Type B pancreatic cell (in vitro differentiated cells): ENCODE measurements at regions not wholly inside any gene's neighbourhood (a gene's known extent, or its start where the extent isn't known, plus 50 kb on each side); places are given as distances from the start of the nearest gene placed in this dataset.

Experiments
- DNase-seq: peaks from one replicate; pipeline ENCODE4 v3.0.0; 2021; ENCODE audit warnings: mixed read lengths; ENCODE audit not compliant: unreplicated experiment; ENCODE audit errors: extremely low spot score
- H3K27ac Mint-ChIP-seq: 2 replicates; pipeline ENCODE4 v1.8.0; 2021; ENCODE audit warnings: mild to moderate bottlenecking, mixed read lengths
- H3K27me3 Mint-ChIP-seq: 2 replicates; pipeline ENCODE4 v1.8.0; 2021; ENCODE audit warnings: mixed read lengths
- H3K36me3 Mint-ChIP-seq: 2 replicates; pipeline ENCODE4 v1.8.0; 2021; ENCODE audit warnings: mixed read lengths
- H3K4me1 Mint-ChIP-seq: one replicate; pipeline ENCODE4 v1.8.0; 2021; ENCODE audit warnings: mixed read lengths; ENCODE audit not compliant: unreplicated experiment
- H3K4me3 Mint-ChIP-seq: 2 replicates; pipeline ENCODE4 v1.8.0; 2021; ENCODE audit warnings: mild to moderate bottlenecking, mixed read lengths
- H3K9me3 Mint-ChIP-seq: 2 replicates; pipeline ENCODE4 v1.8.0; 2021; ENCODE audit warnings: mixed read lengths
- TF ChIP-seq, protein P1 (sequence below): fragments of 200-600 bp; sonication (generic); conservative IDR thresholded peaks from 2 replicates; pipeline ENCODE4 v1.5.0; 2021; ENCODE audit warnings: antibody characterized with exemption, mild to moderate bottlenecking

DNA sequence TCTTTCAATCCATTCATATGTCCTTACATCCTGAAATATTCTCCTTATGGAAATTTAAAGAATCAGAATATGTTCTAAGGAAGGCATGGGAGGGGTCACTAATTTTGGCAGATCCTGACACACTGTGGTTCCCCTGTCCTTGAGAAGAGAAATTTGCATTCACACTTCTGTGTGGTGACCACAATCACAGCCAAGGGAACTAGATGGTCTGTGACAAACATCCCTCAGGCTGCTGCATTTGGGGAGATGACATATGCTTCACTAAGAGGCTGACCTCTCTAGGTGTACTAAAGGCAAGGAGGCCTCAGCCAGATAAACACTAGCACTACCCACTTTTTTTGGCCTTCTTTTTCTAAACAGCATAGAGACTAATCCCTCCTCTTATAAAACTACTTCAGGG is 129.6 kb downstream of the MREG start:
- Mint-ChIP-seq H3K27me3 (no peaks in the 10 kb centered on the region), H3K4me1 (peaks cover 29% of the 10 kb centered on the region), H3K27ac (no peak overlapping the region), H3K9me3 (no peaks in the 10 kb centered on the region), H3K36me3 (no peaks in the 10 kb centered on the region), H3K4me3 (no peak overlapping the region)
- TF ChIP-seq, protein P1, sequence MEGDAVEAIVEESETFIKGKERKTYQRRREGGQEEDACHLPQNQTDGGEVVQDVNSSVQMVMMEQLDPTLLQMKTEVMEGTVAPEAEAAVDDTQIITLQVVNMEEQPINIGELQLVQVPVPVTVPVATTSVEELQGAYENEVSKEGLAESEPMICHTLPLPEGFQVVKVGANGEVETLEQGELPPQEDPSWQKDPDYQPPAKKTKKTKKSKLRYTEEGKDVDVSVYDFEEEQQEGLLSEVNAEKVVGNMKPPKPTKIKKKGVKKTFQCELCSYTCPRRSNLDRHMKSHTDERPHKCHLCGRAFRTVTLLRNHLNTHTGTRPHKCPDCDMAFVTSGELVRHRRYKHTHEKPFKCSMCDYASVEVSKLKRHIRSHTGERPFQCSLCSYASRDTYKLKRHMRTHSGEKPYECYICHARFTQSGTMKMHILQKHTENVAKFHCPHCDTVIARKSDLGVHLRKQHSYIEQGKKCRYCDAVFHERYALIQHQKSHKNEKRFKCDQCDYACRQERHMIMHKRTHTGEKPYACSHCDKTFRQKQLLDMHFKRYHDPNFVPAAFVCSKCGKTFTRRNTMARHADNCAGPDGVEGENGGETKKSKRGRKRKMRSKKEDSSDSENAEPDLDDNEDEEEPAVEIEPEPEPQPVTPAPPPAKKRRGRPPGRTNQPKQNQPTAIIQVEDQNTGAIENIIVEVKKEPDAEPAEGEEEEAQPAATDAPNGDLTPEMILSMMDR, result no peak
- no peak for DNase-seq

DNA sequence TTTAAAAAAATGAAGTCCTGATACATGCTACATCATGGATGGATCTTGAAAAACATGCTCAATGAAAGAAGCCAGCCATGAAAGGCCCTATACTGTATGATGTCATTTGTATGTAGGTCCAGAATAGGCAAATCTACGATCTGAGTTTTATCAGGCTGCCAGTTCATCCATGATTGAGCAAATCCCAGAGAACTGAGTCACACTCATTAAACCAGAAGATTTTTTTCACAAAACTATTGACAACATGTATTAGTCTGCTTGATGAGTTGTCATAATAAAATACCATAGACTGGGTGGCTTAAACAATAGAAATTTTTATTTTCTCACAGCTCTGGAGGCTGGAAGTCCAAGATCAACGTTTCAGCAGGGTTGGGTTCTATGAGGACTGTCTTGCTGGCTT is 130.7 kb downstream of the MREG start:
- peaks cover 6% of the 10 kb centered on the region for H3K9me3 Mint-ChIP-seq
- no peak overlapping the region for H3K27ac Mint-ChIP-seq
- no peaks in the 10 kb centered on the region for H3K36me3 Mint-ChIP-seq
- H3K4me1 Mint-ChIP-seq, result peaks cover 29% of the 10 kb centered on the region
- no peaks in the 10 kb centered on the region for H3K27me3 Mint-ChIP-seq
- TF ChIP-seq, protein P1, result no peak
- DNase-seq, result no peak
- H3K4me3 Mint-ChIP-seq, result no peak overlapping the region

DNA sequence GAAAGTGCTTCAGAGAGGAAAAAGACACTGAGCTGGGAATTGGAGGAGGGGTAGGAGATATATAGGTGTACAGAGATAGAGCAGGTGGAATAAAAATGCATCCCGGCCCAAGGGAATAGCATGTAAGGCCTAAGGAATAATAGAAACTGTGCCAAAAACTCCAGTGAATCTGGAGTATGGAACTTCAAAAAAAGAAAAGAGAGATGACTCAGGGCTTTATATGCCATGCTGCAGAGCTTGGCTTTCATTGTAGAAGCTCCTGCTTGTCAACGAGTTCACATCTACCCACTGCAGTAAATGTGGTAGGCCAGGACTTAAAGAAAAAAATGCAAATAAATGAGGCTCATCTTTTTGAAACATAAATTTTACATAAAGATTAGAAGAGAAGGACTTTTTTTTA is 131.8 kb downstream of the MREG start:
- Mint-ChIP-seq H3K4me1 (peaks cover 35% of the 10 kb centered on the region), H3K4me3 (no peak overlapping the region), H3K36me3 (no peaks in the 10 kb centered on the region), H3K27ac (peak overlapping the region; percentile 2), H3K27me3 (no peaks in the 10 kb centered on the region), H3K9me3 (peaks cover 14% of the 10 kb centered on the region)
- TF ChIP-seq, protein P1, result no peak
- DNase-seq, result no peak

DNA sequence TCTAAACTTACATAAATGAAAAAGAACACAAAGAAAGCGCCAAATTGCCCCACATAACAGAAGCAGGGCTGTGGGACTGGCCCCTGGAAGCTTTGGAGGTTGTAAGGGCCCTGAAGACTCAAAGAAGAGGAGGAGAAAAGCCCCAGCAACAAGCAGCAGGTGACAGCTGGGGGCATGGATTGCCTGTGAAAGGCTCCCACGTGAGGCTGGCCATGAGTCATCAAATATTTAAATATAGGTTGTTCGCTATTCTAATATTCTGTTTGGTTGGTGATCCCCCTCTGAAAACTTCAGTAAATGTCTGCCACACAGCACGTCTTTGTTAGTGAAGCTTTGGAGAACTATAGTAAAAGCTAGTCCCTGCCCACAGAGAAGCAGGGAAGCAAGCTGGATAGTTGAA is 132.4 kb downstream of the MREG start:
- DNase-seq, result no peak
- H3K27ac Mint-ChIP-seq, result peak overlapping the region; percentile 2
- H3K36me3 Mint-ChIP-seq, result no peaks in the 10 kb centered on the region
- H3K9me3 Mint-ChIP-seq, result peaks cover 17% of the 10 kb centered on the region
- H3K4me1 Mint-ChIP-seq, result peaks cover 37% of the 10 kb centered on the region
- TF ChIP-seq, protein P1, result no peak
- H3K27me3 Mint-ChIP-seq, result no peaks in the 10 kb centered on the region
- H3K4me3 Mint-ChIP-seq, result no peak overlapping the region

DNA sequence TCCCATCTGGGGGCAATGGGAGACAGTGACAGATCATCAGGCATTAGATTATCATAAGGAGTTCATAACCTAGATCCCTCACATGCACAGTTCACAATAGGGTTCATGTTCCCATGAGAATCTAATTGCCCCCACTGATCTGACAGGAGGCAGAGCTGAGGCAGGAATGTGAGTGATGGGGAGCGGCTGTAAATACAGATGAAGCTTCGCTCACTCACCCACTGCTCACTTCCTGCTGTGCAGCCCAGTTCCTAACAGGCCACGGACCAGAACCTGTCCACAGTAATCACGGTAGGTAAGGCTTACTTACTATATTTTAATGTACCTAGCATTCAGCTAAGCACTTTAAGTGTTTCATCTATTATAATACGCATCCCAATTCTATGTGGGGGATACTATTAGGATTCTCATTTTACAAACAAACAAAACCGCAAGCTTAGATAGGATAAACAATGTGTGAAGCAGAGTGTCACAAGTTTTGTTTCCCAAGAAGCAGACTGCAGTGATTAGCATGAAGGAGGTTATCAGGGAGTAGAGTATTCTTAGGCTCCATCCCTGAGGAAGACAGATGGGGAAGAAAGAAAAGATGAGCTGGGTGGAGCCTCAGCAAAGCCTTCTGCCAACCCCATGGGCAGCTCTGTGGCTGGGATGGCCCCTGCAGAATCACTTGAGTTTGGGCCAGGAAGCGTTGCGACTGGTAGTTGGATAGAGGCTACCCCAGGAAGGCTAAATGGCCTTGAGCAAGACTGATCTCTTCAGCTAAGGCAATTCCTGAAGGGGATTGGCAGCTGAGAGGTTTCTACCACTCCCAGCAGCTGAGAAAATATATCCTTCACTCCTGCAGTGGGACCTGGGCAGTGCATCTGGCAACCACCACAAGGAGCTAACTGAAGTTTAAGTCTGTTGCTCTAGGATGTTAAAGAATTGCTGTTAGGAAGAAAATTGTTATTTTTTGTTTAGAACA is 133.1 kb downstream of the MREG start:
- H3K27me3 Mint-ChIP-seq, result no peaks in the 10 kb centered on the region
- H3K36me3 Mint-ChIP-seq, result no peaks in the 10 kb centered on the region
- H3K9me3 Mint-ChIP-seq, result peaks cover 17% of the 10 kb centered on the region
- H3K27ac Mint-ChIP-seq, result no peak overlapping the region
- no peak overlapping the region for H3K4me3 Mint-ChIP-seq
- TF ChIP-seq, protein P1, result no peak
- no peak for DNase-seq
- H3K4me1 Mint-ChIP-seq, result peaks cover 30% of the 10 kb centered on the region
